Neutrophil (primary cell): ENCODE measurements at regions not wholly inside any gene's neighbourhood (a gene's known extent, or its start where the extent isn't known, plus 50 kb on each side); places are given as distances from the start of the nearest gene placed in this dataset.

Experiments used
- H3K27ac ChIP-seq: fragments of 200-600 bp; sonication (generic); 2 replicates; pipeline ENCODE4 v1.5.1; 2016; ENCODE audit warnings: mild to moderate bottlenecking, moderate library complexity
- H3K27me3 ChIP-seq: fragments of 200-600 bp; sonication (generic); 2 replicates; pipeline ENCODE4 v1.6.0; 2016; ENCODE audit warnings: mild to moderate bottlenecking
- H3K36me3 ChIP-seq: fragments of 200-600 bp; sonication (generic); 2 replicates; pipeline ENCODE4 v1.5.1; 2017
- H3K4me1 ChIP-seq, 2 experiments: fragments of 200-600 bp in 1 of 2; sonication (generic) in 1 of 2; 1 replicate in 1 of 2; 2 replicates in 1 of 2; pipeline versions ENCODE4 v1.5.1 to v1.6.1; 2013 to 2016; ENCODE audit warnings: low read depth in 1 of 2, low read length in 1 of 2, mild to moderate bottlenecking in 1 of 2, moderate library complexity in 1 of 2; ENCODE audit not compliant: control insufficient read depth in 1 of 2, insufficient read depth in 1 of 2
- H3K4me3 ChIP-seq, 2 experiments: fragments of 200-600 bp in 1 of 2; sonication (generic) in 1 of 2; 1 replicate in 1 of 2; 2 replicates in 1 of 2; pipeline ENCODE4 v1.5.1; 2013 to 2016; ENCODE audit warnings: low read depth in 1 of 2, low read length in 1 of 2, mild to moderate bottlenecking in 1 of 2, moderate library complexity in 1 of 2
- H3K9me3 ChIP-seq: fragments of 200-600 bp; sonication (generic); 2 replicates; pipeline ENCODE4 v1.5.1; 2016
- TF ChIP-seq, protein P1 (sequence below): fragments of 200-600 bp; sonication (generic); IDR thresholded peaks from 2 replicates; pipeline ENCODE4 v1.5.1; 2016; ENCODE audit warnings: antibody characterized with exemption

DNA sequence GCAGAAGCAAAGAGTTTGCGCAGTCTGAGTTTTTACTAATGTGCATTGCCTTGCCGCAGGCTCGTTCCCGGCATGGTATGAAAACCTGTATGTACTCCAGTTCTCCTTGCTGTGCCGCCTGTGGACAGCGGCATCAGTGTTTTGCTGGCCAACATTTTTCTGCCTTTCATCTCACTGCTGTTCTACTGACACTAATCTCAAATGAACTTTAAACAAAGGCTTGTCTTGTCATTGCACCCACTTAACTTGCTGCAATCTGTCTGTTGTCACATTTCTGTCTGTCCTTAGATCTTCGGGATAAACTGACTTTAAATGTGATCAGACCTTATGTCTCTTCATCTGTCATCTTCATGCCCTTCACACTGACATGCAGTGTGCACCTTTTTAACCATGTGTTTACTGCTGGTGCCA, 71.7 kb upstream of the ZNRF2 start:
- H3K27ac ChIP-seq: no peak overlapping the region
- TF ChIP-seq, protein P1, sequence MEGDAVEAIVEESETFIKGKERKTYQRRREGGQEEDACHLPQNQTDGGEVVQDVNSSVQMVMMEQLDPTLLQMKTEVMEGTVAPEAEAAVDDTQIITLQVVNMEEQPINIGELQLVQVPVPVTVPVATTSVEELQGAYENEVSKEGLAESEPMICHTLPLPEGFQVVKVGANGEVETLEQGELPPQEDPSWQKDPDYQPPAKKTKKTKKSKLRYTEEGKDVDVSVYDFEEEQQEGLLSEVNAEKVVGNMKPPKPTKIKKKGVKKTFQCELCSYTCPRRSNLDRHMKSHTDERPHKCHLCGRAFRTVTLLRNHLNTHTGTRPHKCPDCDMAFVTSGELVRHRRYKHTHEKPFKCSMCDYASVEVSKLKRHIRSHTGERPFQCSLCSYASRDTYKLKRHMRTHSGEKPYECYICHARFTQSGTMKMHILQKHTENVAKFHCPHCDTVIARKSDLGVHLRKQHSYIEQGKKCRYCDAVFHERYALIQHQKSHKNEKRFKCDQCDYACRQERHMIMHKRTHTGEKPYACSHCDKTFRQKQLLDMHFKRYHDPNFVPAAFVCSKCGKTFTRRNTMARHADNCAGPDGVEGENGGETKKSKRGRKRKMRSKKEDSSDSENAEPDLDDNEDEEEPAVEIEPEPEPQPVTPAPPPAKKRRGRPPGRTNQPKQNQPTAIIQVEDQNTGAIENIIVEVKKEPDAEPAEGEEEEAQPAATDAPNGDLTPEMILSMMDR: no peak

DNA sequence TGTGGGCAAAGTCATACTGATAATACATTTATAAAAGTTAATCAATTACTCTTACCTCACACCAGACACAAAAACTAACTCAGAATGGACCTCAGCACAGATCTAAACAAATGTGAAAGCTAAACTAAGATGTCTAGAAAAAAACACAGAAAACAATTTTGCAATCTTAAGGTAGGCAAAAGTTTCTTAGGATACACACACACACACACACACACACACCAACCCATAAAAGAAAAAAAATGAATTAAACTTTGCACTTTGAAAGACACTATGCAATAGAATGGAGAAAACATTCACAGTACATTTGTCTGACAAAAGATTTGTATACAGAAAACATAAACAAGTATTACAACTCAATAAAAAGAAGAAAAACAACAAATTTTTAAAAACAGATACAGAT, 70.8 kb upstream of the ZNRF2 start:
- Histone ChIP-seq H3K36me3 (no peaks in the 10 kb centered on the region), H3K27me3 (no peaks in the 10 kb centered on the region), H3K4me3 (no peak overlapping the region), H3K9me3 (no peaks in the 10 kb centered on the region), H3K4me1 (no peaks in the 10 kb centered on the region), H3K27ac (no peak overlapping the region)
- TF ChIP-seq, protein P1: no peak

More for the DNA sequence above, 71.7 kb upstream of the ZNRF2 start:
- Histone ChIP-seq H3K36me3 (no peaks in the 10 kb centered on the region), H3K4me3 (no peak overlapping the region), H3K4me1 (no peaks in the 10 kb centered on the region), H3K27me3 (no peaks in the 10 kb centered on the region), H3K9me3 (no peaks in the 10 kb centered on the region)

DNA sequence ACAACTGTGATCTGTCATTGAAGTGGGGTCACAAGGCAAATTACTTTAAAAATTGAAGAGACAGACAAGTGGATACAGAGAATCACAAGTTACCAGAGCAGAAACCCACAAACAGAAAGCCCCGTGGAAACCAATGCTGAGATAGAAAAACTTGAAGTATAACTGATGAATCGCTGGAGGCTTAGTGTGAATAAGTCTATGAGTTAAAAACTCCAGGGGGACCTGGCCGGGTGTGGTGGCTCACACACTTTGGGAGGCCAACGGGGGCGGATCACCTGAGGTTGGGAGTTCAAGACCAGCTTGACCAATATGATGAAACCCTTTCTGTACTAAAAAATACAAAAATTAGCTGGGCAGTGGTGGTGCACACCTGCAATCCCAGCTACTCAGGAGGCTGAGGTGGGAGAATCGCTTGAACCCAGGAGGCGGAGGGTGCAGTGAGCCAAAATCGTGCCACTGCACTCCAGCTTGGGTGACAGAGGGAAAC, 69.7 kb upstream of the ZNRF2 start:
- Histone ChIP-seq H3K4me1 (no peaks in the 10 kb centered on the region), H3K27me3 (no peaks in the 10 kb centered on the region), H3K9me3 (no peaks in the 10 kb centered on the region), H3K27ac (no peak overlapping the region), H3K4me3 (no peak overlapping the region), H3K36me3 (no peaks in the 10 kb centered on the region)
- TF ChIP-seq, protein P1: no peak

DNA sequence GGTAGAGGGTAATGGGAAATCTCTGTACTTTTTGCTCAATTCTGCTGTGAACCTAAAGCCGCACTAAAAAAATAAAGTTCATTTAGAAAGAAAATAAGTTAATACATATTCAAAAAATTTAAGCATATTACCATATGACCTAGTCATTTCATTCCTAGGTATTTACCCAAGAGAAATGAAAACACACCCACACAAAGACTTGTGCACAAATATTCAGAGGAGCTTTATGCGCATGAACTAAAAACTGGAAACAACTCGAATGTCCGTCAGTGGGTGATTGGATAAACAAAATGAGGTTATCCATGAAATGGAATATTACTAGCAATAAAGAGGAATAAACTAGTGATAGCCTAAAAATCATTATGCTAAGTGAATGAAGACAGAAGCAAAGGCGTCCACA, 62.6 kb upstream of the ZNRF2 start:
- Histone ChIP-seq H3K36me3 (no peaks in the 10 kb centered on the region), H3K4me3 (no peak overlapping the region), H3K4me1 (peaks cover 13 to 25% of the 10 kb centered on the region in 2 experiments), H3K9me3 (no peaks in the 10 kb centered on the region), H3K27ac (no peak overlapping the region), H3K27me3 (peaks cover 13% of the 10 kb centered on the region)
- TF ChIP-seq, protein P1: no peak

DNA sequence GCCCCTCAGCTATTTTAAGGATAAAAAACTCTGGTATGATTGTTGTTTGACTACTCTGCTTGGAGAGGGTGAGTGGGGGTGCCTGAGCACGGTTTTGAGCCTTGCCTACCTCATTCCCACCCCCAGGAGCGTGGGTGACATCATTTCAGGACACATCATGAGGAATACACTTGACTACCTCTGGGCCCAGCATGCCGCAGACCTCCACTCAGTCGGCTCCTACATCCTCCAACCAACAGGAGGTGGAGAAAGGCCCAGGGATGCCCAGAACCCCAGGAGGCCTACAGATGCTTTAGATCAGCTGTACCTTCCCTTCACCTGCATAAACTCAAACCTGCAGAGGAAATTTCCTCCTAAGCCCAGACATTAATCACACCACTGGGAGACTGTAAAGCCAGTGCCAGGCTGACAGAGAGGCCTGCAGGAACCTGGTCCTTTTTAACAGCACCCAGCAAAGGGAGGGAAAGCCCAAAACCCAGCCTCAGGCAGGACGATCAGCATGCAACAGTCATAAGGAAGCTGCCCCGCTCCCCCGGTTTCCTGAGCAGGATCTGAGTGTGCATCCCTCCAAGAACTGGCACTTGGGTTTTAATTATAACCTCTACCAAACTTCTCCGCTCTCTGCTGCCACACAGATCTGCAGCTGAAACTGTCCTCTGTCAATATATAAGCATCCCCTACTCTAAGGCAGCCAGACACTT, 61.7 kb upstream of the ZNRF2 start:
- no peaks in the 10 kb centered on the region for H3K9me3 ChIP-seq
- H3K27ac ChIP-seq: no peak overlapping the region
- H3K27me3 ChIP-seq: peaks cover 13% of the 10 kb centered on the region
- no peak overlapping the region for H3K4me3 ChIP-seq
- H3K36me3 ChIP-seq: no peaks in the 10 kb centered on the region
- TF ChIP-seq, protein P1: no peak
- H3K4me1 ChIP-seq: peaks cover 13 to 25% of the 10 kb centered on the region in 2 experiments
